NCI-H128 (cell line): ENCODE measurements at regions not wholly inside any gene's neighbourhood (a gene's known extent, or its start where the extent isn't known, plus 50 kb on each side); places are given as distances from the start of the nearest gene placed in this dataset.

Source experiments
- DNase-seq: peaks from one replicate; lab custom pipeline; 2025; ENCODE audit not compliant: unreplicated experiment; lab: John Stamatoyannopoulos, UW

DNA sequence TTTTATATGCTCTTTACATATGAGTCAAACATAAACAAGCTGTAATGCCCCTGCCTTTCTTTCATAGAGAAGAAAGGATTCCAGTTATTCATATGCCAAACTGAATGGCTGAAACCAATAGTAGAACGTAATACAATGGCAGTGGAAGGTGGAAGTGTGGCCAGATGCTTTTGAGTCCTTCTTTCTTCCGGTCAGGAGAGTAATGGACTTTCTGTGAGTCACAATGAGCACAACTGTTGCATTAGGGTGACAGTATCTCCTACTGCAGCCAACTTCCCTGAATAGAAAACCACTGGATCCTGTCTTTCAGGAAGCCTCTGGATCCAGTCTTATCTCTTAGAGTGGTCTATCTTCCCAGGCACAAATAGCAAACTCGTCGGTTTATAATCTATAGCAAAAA lies 855.2 kb downstream of the MAT2B start:
- DNase-seq: no peak

DNA sequence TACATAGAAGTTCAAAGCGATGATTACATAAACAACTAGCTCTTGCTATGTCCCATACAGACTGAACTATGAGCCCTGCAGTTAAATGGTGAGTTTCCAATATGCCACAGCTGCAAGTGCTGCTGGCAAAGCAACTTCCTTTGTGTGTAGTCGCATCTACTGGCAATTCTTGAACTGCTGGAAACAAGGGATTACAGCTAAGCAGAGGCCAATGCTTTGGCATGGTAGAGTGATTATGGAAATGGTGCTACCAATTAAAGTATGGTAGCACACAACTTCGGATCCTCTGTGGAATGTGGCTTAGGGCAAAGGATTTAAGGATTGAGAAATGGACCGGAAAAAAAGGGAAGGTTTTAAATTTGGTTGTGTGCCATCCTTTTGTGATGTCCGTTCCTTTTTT lies 856.6 kb downstream of the MAT2B start:
- DNase-seq: no peak

DNA sequence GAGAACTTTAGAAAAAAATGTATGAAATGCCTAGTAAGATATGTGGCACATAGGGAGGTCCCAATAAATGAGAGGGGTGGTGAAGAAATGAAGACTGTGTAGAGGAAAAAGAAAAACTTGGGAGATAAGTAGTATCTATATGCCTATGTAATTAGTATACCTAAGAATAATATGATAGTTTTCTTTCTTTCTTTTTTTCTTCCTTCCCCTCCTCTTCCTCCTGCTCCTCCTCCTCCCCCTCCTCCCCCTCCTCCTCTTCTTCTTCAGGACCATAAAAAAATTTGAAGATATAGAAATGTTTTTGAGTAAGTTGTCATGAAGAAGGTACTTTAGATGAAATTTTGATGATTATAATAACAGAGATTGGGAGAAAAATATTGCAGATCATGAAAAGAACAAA lies 857.4 kb downstream of the MAT2B start:
- no peak for DNase-seq

DNA sequence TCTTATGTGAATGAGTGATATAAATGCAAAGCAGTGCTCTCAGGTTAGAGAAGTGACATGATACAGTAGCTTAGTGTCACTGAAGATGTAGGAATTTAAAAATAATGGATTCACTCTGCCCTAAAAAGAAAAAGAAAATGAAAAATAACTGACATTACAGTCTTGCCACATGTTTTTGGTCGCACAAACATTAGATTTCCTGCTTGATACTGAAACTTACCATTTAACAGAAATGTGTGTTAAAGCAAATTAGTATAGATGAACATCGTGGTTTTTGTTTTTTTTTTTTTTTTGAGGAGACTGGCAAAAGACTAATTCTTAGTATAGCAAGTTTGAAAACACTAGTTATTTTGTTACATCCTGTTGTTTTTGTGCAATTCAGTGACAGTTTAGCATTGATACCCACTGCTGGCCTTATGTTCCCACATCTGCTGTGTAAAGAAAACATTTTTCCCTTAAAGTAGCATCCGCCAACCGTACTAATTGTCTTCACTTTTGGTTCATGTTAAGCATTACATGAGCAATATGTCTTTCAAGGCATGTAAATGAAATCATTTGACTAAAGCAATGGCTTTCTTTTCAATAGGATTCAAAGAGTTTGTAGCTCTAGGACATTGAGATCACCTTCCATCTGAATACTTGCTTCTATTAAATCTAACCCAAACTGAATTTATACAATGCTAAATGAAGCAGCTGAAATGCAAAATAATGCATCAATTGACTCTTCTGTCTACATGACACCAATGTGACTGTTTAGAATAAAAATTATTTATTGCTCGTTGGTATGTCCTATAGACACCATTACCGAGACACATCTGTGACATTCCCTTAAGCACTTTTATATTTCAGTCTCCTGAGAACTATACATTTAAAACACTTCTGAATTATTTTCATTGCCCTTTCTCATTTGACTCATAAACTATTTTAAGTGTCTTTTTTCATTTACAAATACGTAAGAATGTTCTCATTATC lies 859.1 kb downstream of the MAT2B start:
- DNase-seq: no peak

DNA sequence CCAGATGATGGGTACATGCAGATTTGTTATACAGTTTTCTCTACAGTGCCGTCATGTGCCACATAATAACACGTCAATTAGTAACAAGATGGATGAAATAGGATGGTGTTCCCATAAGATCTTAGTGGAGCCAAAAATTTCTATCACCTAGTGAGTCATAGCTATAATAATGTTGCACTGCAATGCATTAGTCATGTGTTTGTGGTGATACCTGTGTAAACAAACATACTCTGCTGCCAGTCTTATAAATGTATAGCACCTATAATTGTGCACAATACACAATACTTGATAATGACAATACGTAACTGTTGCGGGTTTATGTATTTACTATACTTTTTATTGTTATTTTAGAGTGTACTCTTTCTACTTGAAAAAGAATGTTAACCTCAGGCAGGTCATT lies 865.4 kb downstream of the MAT2B start:
- DNase-seq: no peak

DNA sequence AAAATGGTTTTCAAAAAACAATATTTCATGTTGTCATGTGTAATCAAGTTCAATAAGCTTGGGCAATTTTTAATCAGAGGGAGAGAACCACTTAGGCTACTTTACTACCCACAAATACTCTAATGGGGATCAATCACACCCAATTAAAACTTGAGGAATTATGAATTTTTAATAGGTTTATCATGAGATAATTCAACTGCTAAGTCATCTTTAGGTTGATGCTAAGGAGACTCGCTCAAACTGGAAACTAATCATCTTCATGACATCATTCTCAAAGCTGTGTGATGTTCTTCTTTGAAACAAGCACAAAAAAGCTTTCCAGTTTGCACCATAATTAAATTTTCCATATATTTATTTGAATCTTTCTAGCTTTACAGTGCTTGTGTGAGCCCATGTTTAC lies 867.5 kb downstream of the MAT2B start:
- DNase-seq: no peak

DNA sequence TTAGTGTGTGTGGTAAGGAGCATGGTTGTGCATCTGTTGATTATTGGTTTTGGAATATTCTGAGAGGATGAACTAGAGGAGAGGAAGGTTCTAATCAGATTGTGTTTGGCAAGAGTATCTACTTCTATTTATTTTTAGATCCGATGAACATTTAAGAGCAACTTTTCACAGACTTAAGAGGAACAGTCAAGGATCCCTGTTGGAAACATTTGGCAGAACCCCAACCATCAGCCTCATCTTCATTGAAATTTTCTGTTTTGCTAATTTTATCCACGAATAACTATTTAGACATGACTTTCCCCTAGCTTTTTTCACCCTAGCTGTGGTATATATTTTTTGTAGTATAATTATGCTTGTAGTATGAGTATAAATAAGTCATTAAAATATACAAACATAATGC lies 868.5 kb downstream of the MAT2B start:
- DNase-seq: no peak

DNA sequence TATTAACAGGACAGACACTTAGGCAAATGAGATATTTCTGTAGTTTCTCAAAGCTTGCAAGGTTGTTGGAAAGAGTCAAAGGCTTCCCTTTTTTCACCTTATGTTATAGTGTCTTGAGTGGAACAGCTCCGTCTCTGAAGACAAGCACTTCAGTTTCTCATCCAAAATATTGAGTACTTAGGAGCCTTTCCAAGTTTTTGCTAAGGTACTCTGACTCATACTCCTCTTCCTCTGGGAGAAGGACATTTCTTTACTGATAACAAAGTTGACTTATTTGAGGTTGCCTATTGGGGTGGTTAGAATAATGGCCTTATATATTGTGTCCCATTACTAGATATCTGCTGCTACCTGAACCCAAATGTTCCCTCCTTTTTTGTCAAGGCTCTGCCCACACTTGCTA lies 869.6 kb downstream of the MAT2B start:
- DNase-seq: no peak

DNA sequence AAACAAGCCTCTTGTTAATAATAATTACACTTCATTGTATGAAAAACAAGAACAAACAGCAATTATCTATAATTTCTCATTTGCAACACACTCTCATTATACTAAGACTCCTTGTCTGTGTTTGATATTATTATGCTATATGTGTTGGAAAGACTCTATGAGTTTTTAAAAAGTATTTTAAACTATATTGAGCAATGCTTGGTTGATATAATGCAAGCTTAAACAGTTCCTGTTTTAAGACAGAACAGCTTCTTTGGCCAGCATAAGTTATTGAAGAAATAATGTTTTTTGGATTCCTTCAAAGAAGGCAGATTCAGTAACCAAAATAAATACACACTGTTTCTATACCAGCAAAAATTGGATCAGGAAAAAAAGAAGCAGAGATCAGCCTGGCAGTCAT lies 871.4 kb downstream of the MAT2B start:
- DNase-seq: no peak

DNA sequence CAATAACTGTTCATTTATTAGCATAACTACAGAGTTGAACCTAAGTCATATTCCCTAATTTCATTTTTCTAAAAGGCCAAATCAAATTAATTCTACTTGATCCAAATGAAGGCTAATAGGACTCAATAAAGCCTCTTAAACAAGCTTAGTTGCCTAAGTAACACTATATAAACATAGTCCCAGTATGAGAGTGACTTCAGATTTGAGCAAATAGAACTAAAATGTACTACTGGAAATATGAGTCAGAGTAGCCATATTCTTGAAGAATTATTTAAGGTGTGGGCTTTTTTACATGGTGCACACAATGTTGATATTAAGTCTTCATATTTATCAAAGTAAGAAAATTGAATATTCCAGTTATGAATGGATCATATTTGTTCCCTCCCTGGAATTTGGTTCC lies 872.3 kb downstream of the MAT2B start:
- no peak for DNase-seq

DNA sequence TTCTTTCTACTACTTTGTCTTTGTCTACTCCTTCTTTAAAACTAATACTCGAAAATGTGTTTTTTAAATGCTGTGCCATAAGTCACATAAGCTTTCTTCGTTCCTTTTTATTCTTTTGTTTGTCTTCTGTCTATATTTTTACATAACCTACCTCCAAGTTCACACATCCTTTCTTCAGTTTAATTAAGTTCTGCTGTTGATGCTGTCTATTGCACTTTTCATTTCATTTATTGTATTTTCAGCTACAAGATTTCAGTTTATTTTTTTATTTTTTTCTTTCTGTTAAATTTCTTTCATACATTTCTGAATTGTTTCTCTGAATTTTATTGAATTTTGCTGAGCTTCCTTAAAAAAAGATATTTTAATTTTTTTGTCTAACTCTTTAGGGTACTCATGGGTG lies 878.2 kb downstream of the MAT2B start:
- DNase-seq: no peak

DNA sequence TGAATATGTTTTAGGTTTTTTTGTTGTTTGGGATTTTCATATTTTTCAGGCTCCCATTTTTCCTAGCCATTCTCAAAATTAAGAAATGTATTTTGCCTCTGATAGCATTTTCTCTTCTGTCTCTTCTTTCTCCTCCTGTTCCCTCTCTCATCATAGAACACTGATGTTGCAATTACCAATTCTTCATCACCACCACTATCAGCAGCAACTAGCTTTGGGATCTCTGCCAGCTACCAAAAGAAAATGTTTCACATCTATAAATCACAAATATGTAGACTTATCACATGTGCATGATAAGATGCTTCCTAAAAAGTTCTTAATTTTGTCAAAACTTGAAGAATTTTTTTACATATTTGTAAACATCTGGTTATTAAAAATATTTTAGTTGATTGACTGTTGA lies 887.1 kb downstream of the MAT2B start:
- DNase-seq: no peak

DNA sequence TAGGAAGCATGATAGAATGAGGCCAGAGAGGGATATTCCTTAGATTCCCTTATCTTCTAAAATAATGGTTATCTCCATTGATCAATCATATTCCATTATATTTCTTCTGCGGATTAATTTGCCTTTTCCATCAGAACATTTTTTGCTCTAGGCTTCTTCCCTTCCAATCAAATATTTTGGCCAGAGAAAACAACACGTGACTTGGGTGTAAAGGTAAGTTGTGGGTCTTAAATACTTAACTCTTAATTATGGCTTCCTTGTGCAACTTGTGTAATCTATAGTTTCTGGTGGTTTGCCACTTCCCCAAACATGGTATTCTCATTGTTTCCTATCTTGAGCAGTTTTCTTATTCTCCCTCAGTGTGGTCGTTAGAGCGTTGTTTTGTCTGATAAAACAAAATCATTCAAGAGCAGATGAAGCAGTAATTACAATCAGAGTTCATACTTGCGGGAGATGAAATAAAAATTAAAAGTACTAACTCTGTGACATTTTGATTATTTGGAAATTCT lies 889.3 kb downstream of the MAT2B start:
- DNase-seq: no peak

DNA sequence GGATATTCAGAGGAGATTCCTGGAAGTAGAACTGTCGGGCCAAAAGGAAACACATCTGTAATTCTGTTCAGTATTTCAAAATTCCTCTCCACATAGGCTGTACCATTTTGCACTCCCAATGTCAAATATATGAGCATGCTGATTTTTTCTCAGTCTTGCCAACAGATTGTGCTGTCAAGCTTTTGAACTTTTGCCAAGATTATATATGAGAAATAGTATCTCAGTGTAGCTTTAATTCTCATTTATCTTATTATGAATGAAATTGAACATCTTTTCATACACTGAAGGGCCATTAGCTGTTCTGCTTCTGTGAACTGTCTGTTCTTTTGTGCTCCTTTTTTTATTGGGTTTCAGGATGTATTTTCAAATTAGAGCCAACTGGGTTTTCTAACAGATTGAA lies 907.1 kb downstream of the MAT2B start:
- DNase-seq: no peak

DNA sequence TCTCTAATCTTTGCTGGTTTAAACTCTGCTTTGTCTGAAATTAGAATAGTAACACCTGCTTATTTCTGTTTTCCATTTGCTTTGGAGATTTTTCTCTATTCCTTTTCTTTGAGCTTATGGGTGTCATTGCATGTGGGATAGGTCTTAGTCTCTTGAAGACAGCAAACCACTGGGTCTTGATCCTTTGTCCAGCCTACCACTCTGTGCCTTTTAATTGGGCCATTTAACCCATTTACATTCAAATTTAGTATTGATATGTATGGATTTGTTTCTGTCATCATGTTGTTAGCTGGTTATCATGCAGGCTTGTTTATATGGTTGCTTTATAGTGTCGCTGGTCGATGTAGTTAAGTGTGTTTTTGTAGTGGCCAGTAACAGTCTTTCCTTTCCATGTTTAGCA lies 914.7 kb downstream of the MAT2B start:
- no peak for DNase-seq

DNA sequence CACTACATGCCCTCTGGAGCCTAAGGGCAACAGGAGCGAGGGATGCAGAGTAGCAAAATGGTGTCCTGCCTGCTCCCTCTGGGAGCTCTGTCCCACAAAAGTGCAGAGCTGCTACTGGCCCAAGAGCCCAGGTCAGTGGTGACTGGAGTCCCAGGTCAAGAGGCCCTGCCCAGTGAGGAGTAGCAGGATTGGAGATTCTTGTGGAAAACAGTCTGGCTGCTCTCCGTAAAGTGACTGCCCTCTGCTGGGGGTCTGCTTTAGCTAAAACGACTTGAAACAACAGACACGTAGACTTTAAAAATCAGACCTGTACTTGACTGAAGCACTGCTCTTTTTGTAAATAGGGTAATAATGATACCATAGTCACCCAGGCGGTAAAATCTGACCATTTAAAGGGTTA lies 917.0 kb downstream of the MAT2B start:
- no peak for DNase-seq

DNA sequence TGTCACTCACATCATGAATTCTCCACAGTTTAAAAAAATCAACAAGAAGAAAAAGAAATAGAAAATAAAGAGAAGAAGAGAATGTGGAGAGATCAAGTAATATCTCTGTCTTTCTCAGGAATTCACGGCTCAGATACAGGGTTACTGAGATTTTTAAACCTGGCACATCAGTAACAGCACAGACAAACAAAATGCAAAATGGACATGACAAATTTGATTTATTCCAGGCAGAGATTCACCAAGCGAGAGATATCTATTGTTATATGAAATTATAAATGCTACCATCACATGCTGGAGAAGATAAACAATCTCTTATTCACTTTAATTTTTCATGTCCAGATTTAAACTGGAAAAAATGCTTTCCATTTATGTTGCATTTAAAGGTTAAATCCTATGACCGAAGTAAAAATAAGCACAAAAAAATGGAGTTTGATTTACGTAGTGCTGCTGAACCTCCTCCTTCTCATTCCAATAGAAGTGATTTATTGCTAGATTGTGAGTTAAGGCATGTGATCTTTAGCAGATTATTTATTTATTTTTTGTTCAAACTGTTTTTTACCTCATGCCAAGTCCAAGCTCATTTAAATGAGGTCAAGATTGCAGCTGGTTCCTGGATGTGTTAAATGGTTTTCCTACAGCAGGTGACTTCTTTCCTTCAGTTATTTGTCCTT lies 926.4 kb downstream of the MAT2B start:
- DNase-seq: no peak

DNA sequence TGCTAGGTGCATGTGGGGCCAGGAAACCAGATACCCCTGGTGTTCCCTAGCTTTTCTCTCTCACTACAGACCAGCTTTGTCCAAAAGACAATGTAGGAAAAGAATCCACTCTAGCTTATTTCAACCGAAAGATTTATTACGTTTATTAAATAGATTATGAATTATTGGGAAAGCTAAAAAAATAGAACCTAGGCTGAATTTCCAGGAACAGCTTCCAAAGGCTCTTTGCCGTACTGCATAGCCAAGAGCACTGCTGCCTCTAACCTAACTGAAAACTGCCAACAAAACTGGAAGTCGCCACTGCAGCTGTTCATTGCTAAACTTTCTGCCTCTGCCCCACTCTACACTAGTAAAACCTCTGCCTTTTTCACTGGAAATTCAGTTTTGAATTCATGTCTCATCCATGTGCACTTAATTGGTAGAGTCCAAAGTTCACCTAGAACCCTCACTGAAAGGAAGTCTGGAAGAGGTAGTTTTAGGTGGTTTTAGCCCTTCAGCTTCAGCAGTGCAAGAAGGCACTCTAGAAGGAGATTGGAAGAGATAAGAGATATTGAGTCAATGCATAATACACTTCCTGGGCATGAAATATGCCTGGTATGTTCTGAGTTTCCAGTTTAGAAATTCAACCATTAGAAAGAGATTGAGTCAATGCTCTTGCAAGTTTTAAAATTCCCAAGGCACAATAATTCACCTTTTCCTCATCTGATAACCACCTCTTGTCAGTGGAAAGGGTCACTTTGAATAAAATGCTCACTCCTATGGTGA lies 927.9 kb downstream of the MAT2B start:
- no peak for DNase-seq

DNA sequence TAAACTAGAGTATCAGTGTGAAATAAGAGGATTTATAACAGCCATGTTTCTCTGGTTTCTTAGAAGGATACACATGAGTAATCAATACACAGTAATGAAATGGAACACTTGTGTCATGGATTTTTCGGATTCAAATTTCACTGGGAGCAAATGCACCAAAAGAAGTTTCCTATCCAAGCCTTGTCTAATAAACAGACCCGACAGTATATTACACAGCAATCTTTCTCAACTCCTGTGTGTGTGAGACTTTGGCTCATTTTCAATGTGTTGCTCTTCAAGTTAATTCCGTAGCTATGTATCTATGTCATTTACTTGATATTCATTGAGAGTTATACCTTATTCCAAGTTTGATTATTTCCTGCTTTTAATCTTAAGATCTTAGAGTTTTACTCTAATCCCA lies 930.2 kb downstream of the MAT2B start:
- no peak for DNase-seq

DNA sequence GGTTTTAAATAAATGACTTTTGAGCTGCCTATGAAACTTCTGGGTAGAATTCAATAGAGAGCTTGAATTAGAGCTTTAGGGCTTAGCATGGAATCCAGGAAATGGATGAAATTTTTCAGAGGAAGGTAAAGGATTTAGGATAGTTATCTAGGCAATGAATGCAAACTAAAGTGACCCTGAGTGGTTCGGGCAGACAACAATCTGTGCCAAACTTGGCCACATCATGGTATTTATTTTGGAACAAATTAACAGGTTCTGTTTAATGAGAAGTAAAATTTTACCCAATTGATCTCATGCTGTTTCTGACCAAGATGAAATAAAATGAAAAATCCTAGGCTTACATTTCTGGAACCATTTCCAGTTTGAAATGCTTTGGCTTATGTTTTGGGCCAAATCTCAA lies 934.4 kb downstream of the MAT2B start:
- no peak for DNase-seq

DNA sequence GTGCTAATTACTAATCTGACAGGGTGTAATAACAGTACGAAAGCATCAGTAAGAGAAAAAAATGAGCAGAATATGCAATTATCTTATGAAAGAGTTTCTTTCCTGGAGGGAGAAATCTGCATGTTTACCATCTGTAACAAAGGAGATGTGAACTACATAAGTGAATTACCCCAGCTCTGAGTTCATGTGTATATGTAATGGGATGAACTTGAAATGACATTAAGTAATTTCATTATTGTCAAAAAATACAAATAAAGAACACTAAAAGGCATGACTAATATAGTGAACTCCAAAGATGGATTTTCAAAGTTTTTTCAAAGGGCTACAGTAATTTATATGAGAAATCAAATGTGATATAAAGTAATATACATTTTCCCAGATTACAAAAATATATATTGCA lies 944.0 kb downstream of the MAT2B start:
- DNase-seq: no peak

DNA sequence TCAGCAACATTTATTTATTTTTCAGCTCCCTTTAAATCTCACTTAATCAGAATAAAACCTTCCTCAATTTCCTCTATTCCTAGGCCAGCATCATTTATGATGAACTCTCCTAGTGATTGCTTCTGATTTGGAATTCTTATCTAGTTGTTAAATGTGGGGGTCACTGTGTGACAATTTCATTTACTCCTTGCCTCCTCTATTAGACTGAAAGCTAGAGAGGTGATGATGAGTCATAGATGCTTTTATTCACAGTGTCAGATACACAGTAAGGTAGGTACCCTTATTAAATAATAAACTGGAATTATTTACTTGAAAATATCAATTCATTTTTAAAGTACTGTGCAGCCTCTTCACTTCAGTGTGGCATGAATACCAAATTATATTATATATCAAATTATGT lies 960.6 kb downstream of the MAT2B start:
- DNase-seq: no peak
